Adrenal gland (tissue), 9 donors: ENCODE measurements at regions not wholly inside any gene's neighbourhood (a gene's known extent, or its start where the extent isn't known, plus 50 kb on each side); places are given as distances from the start of the nearest gene placed in this dataset.
A peak's percentile ranks its signal among the peaks of the same experiment; 100 is the strongest.
"Not testable (repeated sequence)": the region's sequence is repeated elsewhere in the genome, so short reads cannot be mapped to it uniquely, and the experiment has no call there.

Experiments
- DNase-seq, 7 donors: peaks; one replicate each; pipeline ENCODE4 v3.0.0-alpha.2; 2019 to 2020
- H3K27ac ChIP-seq, 5 donors: fragments of 200-600 bp; sonication (generic) in 4 of 5; 1 replicate in 3 of 5; 2 replicates in 2 of 5; pipeline versions ENCODE4 v1.5.1 to v1.8.0; 2016 to 2020; ENCODE audit warnings: mild to moderate bottlenecking in 1 of 5
- H3K27me3 ChIP-seq: fragments of 200-600 bp; 2 replicates; pipeline ENCODE4 v1.8.0; 2021
- H3K36me3 ChIP-seq, 2 donors: fragments of 200-600 bp; replicated peaks in 1 of 2; 1 replicate in 1 of 2; 2 replicates in 1 of 2; pipeline versions ENCODE4 v1.5.1 to v1.8.0; 2018 to 2022
- H3K4me1 ChIP-seq, 2 donors: fragments of 200-600 bp; replicated peaks in 1 of 2; 1 replicate in 1 of 2; 2 replicates in 1 of 2; pipeline versions ENCODE4 v1.5.1 to v1.8.0; 2018 to 2021
- H3K4me3 ChIP-seq, 4 donors: fragments of 200-600 bp; sonication (generic) in 3 of 4; one replicate each; pipeline ENCODE4 v1.5.1; 2016 to 2018
- H3K9me3 ChIP-seq, 3 donors: fragments of 200-600 bp; sonication (generic) in 1 of 3; replicated peaks in 1 of 3; 1 replicate in 2 of 3; 2 replicates in 1 of 3; pipeline versions ENCODE4 v1.5.1 to v1.8.0; 2016 to 2021
- POLR2A ChIP-seq, 2 donors: fragments of 450-650 bp; IDR thresholded peaks; one replicate each; pipeline ENCODE4 v1.6.1; 2017; ENCODE audit warnings: antibody characterized with exemption in 2 of 2, mild to moderate bottlenecking in 2 of 2, moderate library complexity in 1 of 2
- WGBS, 4 donors: extraction: QIAGEN DNeasy Blood & Tissue Kit in 2 of 4; methylation state at CpG; one replicate each; pipeline versions ENCODE4 v1.1.5 to v1.1.7; 2013 to 2017; 5-methylcytosine and 5-hydroxymethylcytosine counted together
- intact Hi-C, 2 donors: fragments of 100-400 bp; cut with DNase I; formaldehyde crosslinking; loops; one replicate each; pipeline versions ENCODE4 v1.14.1 to v1.15.0; 2022 to 2023
- TF ChIP-seq, protein P1 (sequence below), 6 experiments: fragments of 450-650 bp in 4 of 6; fragments of 200-600 bp in 2 of 6; sonication (generic) in 1 of 6; IDR thresholded peaks; 1 replicate in 5 of 6; 2 replicates in 1 of 6; pipeline versions ENCODE4 v1.5.1 to v1.8.0; 2016 to 2021; ENCODE audit warnings: antibody characterized with exemption in 6 of 6, mild to moderate bottlenecking in 2 of 6, moderate library complexity in 1 of 6
- donor health status: healthy with polysubstance abuse.
- donor health status: Bipolar disorder and iron deficiency.
- donor health status: DM: yes; HTN: yes; CAD: no.
- donor health status: DM: no; HTN: no; CAD: no.
- donor health status: DM: no; HTN: no; CAD: no.

DNA sequence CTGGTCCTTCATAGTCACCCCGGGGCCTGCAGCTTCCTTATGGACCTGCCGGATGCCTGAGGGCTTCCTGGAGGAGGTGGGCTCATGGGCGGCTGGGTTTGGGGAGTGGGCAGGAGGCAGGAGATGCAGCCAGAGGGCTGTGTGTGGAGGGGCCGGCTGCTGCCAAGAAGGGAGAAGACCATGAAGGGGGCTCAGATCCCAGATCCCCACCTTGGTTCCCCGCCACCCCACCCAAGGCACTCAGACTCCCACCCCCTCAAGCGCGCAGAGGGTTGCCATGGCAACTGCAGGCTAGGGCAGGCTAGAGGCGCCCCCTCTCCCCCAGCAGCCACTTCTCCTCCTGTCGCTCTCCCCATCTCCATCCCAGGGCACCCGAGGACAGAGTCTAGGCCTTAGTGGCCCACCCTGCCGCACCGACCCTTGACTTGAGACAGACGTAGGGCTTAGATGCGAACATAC, 104.5 kb downstream of the CRLF3 start:
- DNase-seq = peak in 4 of 7 donors; percentile 7 to 44 (median 16)
- WGBS, 4 donors = 95 to 100% (median 97%) methylated on average over 6 to 14 of the region's 14 CpGs
- Histone ChIP-seq H3K27me3 (no peaks in the 10 kb centered on the region), H3K4me3 (no peak overlapping the region), H3K9me3 (no peaks in the 10 kb centered on the region), H3K27ac (no peak overlapping the region), H3K36me3 (no peaks in the 10 kb centered on the region), H3K4me1 (no peaks in the 10 kb centered on the region)
- intact Hi-C loops = no loop called here
- TF ChIP-seq, protein P1, sequence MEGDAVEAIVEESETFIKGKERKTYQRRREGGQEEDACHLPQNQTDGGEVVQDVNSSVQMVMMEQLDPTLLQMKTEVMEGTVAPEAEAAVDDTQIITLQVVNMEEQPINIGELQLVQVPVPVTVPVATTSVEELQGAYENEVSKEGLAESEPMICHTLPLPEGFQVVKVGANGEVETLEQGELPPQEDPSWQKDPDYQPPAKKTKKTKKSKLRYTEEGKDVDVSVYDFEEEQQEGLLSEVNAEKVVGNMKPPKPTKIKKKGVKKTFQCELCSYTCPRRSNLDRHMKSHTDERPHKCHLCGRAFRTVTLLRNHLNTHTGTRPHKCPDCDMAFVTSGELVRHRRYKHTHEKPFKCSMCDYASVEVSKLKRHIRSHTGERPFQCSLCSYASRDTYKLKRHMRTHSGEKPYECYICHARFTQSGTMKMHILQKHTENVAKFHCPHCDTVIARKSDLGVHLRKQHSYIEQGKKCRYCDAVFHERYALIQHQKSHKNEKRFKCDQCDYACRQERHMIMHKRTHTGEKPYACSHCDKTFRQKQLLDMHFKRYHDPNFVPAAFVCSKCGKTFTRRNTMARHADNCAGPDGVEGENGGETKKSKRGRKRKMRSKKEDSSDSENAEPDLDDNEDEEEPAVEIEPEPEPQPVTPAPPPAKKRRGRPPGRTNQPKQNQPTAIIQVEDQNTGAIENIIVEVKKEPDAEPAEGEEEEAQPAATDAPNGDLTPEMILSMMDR (IDR thresholded peaks at IDR 0.05) = no peak
- TF ChIP-seq POLR2A (IDR thresholded peaks at IDR 0.05) = no peak

DNA sequence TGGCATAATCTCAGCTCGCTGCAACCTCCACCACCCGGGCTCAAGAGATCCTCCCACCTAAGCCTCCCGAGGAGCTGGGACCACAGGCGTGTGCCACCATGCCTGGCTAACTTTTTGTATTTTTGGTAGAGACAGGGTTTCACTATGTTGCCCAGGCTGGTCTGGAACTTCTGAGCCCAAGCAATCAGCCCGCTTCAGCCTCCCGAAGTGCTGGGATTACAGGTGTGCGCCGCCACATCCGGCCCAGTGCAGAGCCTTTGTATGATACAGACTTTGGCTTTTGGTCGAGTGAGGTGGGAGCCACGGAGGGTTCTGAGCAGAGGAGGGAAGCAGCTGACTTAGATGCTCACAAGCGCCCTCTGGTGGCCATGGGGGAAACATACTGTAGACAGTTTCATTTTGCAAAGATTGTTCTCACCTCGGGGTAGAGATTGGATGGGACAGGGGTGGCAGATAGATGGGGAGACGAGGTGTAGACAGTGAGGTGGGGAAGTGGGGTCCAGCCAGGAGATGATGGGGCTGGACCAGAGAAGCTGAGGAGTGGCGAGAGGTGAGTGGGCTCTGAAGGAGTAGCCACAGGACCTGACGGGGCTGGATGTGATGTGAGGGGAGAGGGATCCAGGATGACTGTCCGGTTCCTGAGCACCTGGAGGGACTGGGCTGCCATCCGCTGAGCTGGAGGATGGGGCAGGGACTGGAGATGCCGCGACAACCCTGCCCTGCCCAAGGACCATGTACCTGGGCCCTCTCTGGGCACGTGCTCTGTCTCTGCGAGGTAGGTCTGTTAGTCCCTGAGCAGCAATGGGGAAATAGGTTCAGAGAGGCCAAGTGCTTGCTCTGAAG, 105.1 kb downstream of the CRLF3 start:
- H3K27ac ChIP-seq, H3K36me3 ChIP-seq, H3K4me1 ChIP-seq, H3K9me3 ChIP-seq, H3K27me3 ChIP-seq, H3K4me3 ChIP-seq: not testable (repeated sequence)
- peak; percentile 26 to 78 (median 60) for DNase-seq
- TF ChIP-seq, protein P1 (IDR thresholded peaks at IDR 0.05) = peak; percentile 37 to 68 (median 62)
- WGBS, 4 donors = 74 to 78% (median 77%) methylated on average over 21 to 22 of the region's 22 CpGs
- intact Hi-C loops = loop anchor here (10.0 kb wide), 1 partner anchor 105 kb away; the partner anchor contains the start of gene CRLF3 (in 2 of the 2)

DNA sequence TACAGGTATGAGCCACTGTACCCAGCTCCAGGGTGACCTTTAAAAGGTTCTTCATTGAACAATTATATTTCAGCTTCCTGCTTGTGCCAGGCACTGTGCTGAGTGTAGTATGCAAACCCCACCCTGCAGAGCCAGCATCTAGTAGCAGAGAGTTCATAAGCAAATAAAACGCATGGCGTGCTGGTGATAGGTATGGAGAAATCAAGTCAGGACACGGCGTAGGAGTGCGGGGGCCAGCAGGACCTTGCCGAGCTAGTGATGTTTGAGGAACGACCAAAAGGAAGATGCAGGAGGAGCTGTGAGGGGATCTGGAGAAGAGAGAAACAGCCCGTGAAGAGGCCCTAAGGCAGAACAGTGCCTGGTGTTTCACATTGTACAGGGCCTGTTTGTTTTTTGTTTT, 105.8 kb downstream of the CRLF3 start:
- not testable (repeated sequence) for H3K4me1 ChIP-seq, H3K27ac ChIP-seq, H3K36me3 ChIP-seq, H3K4me3 ChIP-seq, H3K27me3 ChIP-seq, H3K9me3 ChIP-seq
- intact Hi-C loops = loop anchor here (10.0 kb wide), 1 partner anchor 106 kb away; the partner anchor contains the start of gene CRLF3 (in 2 of the 2)
- DNase-seq = peak in 4 of 7 donors; percentile 1 to 41 (median 6)
- 88 to 91% (median 90%) methylated on average over 8 of the region's 8 CpGs for WGBS, 4 donors

DNA sequence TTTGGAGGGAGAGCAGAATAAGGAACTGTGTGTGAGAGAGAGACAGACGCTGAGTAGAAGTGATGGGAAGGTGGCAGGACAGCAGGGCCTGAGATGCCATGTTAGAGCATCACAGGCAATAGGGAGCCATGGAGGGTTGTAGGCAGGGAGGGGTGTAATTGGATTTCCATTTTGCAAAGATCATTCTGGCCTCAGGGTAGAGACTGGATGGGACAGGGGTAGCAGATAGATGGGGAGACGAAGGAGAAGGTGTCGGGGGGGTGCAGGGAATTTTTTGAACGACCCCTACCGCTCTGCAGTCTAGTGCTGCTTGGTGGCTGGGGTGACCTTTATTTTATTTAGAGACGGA, 106.4 kb downstream of the CRLF3 start:
- H3K36me3 ChIP-seq, H3K9me3 ChIP-seq, H3K27ac ChIP-seq, H3K4me1 ChIP-seq, H3K4me3 ChIP-seq, H3K27me3 ChIP-seq: not testable (repeated sequence)
- WGBS, 4 donors = 83 to 94% (median 91%) methylated on average over 5 to 6 of the region's 6 CpGs
- DNase-seq = peak in 2 of 7 donors; percentile 3 to 29
- intact Hi-C loops = loop anchor here (10.0 kb wide), 1 partner anchor 107 kb away; the partner anchor contains the start of gene CRLF3 (in 2 of the 2)

DNA sequence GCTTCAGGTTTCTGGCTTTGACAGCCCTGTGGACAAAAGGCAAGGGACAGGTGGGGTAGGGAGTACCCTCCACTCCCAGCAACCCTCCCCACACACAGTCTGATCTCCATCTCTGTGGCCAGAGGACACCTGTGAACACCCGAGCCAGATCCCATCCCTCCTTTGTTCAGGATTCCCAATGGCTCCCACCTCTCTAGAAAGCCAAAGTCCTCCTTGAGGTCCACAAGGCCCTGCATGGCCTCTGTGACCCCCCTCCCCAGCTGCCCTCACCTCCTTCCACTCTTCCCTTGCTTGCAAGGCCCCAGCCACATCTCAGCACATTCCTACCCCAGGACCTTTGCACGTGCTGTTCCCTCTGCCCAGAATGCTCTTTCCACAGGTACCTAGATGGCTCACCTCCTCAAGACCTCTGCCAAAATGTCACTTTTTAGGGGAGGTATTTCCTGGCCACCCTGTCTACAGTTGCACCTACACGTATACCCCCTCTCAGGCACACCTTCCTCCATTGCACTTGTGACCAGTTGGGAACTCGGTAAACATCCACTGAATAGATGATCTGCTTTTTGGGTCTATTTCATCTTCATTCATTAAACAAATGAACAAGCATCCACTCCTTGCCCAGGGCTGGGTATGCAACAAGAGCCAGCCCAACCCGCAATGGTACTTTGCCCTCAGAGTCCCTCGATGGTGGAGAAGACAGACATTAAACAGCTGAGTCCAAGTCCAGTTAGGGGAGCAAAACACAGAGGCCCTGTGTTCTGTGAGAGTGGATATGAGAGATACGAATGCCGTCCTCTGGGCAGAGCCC, 107.0 kb downstream of the CRLF3 start:
- TF ChIP-seq POLR2A (IDR thresholded peaks at IDR 0.05) = no peak
- intact Hi-C loops = loop anchor here (10.0 kb wide), 1 partner anchor 107 kb away; the partner anchor contains the start of gene CRLF3 (in 2 of the 2)
- Histone ChIP-seq H3K4me1 (no peaks in the 10 kb centered on the region), H3K36me3 (no peaks in the 10 kb centered on the region), H3K4me3 (no peak overlapping the region), H3K27me3 (no peaks in the 10 kb centered on the region), H3K9me3 (no peaks in the 10 kb centered on the region), H3K27ac (no peak overlapping the region)
- DNase-seq = peak in 3 of 7 donors; percentile 5 to 43 (median 8)
- 89 to 95% (median 90%) methylated on average over 7 to 8 of the region's 8 CpGs for WGBS, 4 donors
